ENCODE measurements at regions not wholly inside any gene's neighbourhood (a gene's known extent, or its start where the extent isn't known, plus 50 kb on each side); places are given as distances from the start of the nearest gene placed in this dataset.

DNA sequence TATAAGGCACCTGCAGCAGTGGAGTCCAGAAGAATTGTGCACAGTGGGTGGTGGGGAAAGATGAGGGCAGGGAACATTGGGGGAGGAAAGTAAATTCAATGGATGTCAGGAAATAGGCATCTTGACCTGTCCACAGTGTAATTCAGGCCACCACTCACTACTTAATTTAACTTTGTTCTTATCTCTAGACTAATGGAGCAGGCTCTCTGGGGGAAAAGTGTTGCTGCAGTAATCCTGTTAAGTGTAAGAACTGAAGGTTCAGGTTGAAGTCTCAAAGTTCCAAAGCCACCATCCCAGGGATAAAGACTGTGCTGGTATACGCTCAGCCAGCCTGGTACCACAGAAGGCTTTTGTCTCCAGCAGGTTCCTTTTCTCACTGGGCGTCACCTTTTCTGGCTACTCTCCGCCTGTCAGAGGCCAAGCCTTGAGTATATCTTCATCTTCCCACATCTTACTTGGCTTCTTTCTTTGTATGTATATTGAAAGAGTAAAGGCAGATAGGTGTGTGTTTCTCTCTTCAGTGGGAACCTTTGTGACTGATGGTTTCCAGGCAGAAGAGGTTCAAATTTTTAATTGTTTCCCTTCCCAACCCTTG is 150.9 kb upstream of the DMRT1 start:
- DNase-seq (ENCODE audit: low read depth in 2 of 3, low spot score in 2 of 3): no peak

- DNase-seq (ENCODE audit: low read depth in 2 of 3, low spot score in 2 of 3): no peak
Observed at GRCh38 chr9:691825-692400, 149.6 kb upstream of the DMRT1 start.

- no peak for DNase-seq (ENCODE audit: low read depth in 2 of 3, low spot score in 2 of 3)
Observed at GRCh38 chr9:692636-693129, 148.8 kb upstream of the DMRT1 start.

DNA sequence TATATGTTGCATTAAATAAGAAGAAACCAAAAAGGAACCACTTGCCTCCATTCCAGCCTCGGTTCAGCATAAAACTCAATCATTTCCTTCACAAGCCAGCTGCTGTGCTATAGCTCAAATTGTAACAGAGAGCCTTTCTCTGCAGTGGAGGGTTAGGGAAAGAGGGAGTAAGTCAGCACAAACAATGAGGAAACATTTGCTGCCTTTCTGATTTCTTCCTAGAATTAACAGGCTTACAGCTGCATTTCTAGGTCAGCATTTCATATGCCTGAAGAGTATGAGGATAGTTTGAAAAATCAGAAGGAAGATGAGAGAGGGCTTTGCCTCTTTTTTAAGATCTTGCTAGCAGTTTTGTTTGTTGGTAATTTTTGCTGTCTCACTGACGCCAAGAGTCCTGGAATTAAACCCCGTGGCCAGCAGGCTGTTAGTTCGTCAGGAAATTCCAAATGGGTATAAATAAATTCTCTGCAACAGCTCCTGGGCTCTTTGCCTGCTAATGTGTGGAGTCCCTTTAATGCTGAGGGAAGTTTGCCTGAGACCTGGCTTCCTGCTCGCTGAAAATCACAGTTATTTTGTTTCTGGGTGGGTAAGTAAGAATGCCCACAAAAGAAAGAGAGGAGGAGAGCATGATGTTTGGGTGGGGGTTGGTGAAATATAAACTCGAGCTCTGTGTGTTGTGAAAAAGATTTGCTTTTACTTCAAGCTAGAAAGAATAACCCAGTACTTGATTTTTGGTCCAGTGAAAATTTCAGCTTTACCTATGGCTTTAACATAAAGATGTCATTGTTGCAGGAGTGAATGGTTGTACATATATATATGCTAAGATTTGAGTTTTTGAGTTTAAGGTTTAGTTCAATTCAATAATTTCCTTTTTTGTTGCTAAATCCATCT is 148.1 kb upstream of the DMRT1 start:
- no peak for DNase-seq (ENCODE audit: low read depth in 2 of 3, low spot score in 2 of 3)

- no peak for DNase-seq (ENCODE audit: low read depth in 2 of 3, low spot score in 2 of 3)
Observed at GRCh38 chr9:694092-694402, 147.4 kb upstream of the DMRT1 start.

DNA sequence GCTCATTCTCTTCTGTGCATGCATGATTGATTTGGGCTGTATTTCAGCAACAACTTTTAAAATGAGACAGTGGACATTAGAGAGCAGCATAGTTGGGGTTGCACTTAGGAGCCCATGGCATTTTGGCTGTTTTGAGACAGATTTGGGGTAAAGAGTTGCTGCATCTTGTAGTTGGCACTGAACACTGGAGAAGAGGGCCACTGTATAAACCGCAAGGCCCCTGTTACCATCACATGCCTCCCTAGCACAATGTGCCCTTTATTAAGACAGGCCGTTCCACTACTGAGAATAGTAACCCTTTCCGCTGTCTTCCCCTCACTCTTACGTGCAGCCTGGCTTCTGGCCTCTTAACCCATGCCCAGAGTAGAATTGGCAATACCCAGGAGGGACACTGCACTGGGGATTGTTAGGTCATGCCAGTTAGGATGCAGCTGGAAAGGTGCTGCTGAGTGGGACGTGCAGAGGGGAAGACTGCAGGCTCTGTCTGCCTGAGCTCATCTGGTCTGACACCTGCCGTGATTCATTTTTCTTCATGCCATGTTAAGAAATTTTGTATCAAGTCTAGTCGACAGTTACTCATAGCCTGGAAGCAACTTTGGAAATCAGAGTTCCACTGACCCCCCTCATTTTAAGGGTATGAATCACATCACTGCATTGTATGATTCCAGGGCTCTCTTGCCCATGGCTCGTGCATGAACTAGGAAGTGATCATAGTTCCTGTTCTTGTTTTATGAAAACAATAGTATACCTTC is 146.9 kb upstream of the DMRT1 start:
- no peak for DNase-seq (ENCODE audit: low read depth in 2 of 3, low spot score in 2 of 3)

DNA sequence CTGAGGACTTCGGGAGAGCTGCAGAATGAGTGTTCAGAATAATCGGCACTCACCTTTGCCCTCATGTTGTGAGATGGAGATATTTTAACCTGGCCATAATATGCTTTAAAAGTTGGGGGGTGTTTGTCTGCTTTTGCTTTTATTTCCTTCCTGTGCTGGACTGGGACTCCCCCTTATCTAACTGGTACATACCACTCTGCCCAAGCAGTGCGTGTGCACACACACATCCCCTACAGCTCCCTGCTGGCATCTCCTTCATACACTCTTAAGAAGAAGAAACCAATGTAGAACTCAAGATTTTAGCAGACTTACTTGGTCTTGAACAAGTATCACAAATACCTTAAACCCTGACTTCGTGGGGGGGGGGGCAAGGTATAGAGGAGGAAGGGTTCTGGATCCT is 146.2 kb upstream of the DMRT1 start:
- no peak for DNase-seq (ENCODE audit: low read depth in 2 of 3, low spot score in 2 of 3)

GRCh38 chr9:696332-697323 is 144.9 kb upstream of the DMRT1 start:
- no peak for DNase-seq (ENCODE audit: low read depth in 2 of 3, low spot score in 2 of 3)

GRCh38 chr9:698276-698675 is 143.2 kb upstream of the DMRT1 start:
- DNase-seq (ENCODE audit: low read depth in 2 of 3, low spot score in 2 of 3): no peak

GRCh38 chr9:698954-699353 is 142.5 kb upstream of the DMRT1 start:
- no peak for DNase-seq (ENCODE audit: low read depth in 2 of 3, low spot score in 2 of 3)

DNA sequence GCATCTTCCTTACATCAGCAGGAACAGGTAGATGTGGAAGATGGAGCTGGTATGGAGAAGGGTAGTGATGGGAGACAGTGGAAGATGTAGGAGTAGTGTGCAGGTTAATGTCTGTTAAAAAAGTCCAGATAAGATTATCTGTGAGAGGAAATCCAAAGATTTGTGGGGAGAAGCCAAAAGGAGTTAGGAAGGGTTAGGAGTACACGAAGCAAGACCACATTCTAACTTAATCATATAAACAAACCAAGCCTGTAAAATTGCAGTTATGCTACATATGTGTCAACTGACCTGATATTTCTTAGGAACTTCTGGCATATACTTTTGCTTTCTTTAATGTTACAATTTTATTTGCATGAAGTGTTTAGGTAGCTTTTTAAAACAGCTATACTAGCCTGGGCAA is 142.1 kb upstream of the DMRT1 start:
- DNase-seq (ENCODE audit: low read depth in 2 of 3, low spot score in 2 of 3): no peak

GRCh38 chr9:700365-701282 is 140.9 kb upstream of the DMRT1 start:
- no peak for DNase-seq (ENCODE audit: low read depth in 2 of 3, low spot score in 2 of 3)

GRCh38 chr9:703392-703791 is 138.1 kb upstream of the DMRT1 start:
- DNase-seq (ENCODE audit: low read depth in 2 of 3, low spot score in 2 of 3): no peak

DNA sequence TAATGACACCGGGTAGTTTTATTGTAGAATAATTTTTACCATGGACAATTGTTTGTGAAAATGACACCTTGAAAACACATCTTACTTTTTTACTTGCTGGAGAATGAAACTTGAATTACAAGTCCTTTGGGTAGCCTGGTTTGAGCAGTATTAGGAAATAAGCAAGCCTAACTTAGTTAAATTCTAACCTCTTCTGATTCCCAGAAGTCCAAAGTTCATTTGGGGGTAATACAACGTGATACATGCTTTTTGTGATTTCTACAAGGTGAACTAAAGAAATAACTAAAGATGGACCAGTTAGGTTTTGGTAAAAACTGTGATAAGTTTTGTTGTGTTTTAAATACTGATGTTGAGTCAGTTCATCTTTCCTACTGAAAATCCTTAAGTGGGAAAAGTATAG is 135.4 kb upstream of the DMRT1 start:
- DNase-seq (ENCODE audit: low read depth in 2 of 3, low spot score in 2 of 3): no peak

GRCh38 chr9:706606-707459 is 134.7 kb upstream of the DMRT1 start:
- DNase-seq (ENCODE audit: low read depth in 2 of 3, low spot score in 2 of 3): peak in 2 of 3 experiments; percentile 6 to 7

- no peak for DNase-seq (ENCODE audit: low read depth in 2 of 3, low spot score in 2 of 3)
Observed at GRCh38 chr9:708182-708550, 133.3 kb upstream of the DMRT1 start.

GRCh38 chr9:708551-709432 is 132.7 kb upstream of the DMRT1 start:
- DNase-seq (ENCODE audit: low read depth in 2 of 3, low spot score in 2 of 3): no peak
